ENCODE measurements at regions not wholly inside any gene's neighbourhood (a gene's known extent, or its start where the extent isn't known, plus 50 kb on each side); places are given as distances from the start of the nearest gene placed in this dataset.

DNA sequence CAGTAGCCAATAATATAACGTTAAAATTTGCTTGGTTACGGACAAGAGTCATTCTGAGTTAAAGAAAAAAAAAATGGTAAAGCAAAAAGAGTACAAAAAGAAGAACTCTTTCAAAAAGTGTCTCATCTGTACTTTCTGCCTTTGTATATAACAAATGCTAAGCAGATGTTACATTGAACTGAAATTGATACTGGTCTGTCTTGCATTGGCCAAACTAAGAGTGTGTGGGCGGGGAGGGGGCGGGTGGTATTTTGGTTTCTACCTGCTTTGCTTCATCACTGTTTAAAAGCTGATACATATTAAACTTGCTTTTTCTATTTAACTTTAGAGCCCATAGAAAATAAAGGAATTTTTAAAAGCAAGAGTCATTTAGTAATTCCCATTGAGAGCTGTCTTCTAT lies 215.0 kb upstream of the THBS1 start:
- TF ChIP-seq, protein P1, sequence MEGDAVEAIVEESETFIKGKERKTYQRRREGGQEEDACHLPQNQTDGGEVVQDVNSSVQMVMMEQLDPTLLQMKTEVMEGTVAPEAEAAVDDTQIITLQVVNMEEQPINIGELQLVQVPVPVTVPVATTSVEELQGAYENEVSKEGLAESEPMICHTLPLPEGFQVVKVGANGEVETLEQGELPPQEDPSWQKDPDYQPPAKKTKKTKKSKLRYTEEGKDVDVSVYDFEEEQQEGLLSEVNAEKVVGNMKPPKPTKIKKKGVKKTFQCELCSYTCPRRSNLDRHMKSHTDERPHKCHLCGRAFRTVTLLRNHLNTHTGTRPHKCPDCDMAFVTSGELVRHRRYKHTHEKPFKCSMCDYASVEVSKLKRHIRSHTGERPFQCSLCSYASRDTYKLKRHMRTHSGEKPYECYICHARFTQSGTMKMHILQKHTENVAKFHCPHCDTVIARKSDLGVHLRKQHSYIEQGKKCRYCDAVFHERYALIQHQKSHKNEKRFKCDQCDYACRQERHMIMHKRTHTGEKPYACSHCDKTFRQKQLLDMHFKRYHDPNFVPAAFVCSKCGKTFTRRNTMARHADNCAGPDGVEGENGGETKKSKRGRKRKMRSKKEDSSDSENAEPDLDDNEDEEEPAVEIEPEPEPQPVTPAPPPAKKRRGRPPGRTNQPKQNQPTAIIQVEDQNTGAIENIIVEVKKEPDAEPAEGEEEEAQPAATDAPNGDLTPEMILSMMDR (IDR thresholded peaks at IDR 0.05) = no peak
- no peak for TF ChIP-seq POLR2AphosphoS5 (IDR thresholded peaks at IDR 0.05; ENCODE audit: insufficient read depth in 1 of 2, low read depth in 1 of 2)
- TF ChIP-seq POLR2A (IDR thresholded peaks at IDR 0.05) = no peak
- no peak overlapping the region for H3K27ac ChIP-seq
- DNase-seq (ENCODE audit: extremely low spot score in 2 of 2) = no peak
- H3K27me3 ChIP-seq = no peaks in the 10 kb centered on the region
- H3K36me3 ChIP-seq = no peaks in the 10 kb centered on the region
- peaks cover 20% of the 10 kb centered on the region for H3K4me1 ChIP-seq
- intact Hi-C loops (cut with DNase I) = no loop called here
- H3K9me3 ChIP-seq = no peaks in the 10 kb centered on the region
- H3K4me3 ChIP-seq = no peak overlapping the region

DNA sequence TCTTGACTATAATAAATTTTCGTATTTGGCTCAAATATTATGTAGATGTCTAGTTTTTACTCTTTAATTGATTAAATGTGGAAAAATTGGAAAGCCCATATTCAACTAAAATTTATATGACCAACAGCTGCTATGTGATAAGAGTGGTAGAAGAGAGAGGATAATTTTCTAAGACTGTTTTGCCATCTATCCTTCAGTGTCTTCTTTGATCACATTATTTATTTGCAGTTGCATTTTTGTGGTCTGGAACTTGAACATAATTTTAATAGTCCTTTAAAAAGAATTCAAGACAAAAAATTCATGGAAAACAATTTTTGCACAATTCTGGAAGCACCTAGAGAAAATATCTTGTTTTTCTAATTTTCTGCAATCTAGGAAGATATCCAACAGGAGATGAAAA lies 213.3 kb upstream of the THBS1 start:
- Histone ChIP-seq H3K4me1 (peaks cover 20% of the 10 kb centered on the region), H3K27me3 (no peaks in the 10 kb centered on the region), H3K36me3 (no peaks in the 10 kb centered on the region), H3K27ac (no peak overlapping the region), H3K4me3 (no peak overlapping the region), H3K9me3 (peaks cover 8% of the 10 kb centered on the region)
- intact Hi-C loops (cut with DNase I) = no loop called here
- DNase-seq (ENCODE audit: extremely low spot score in 2 of 2) = no peak
- no peak for TF ChIP-seq POLR2AphosphoS5 (IDR thresholded peaks at IDR 0.05; ENCODE audit: insufficient read depth in 1 of 2, low read depth in 1 of 2)
- TF ChIP-seq POLR2A (IDR thresholded peaks at IDR 0.05) = no peak
- TF ChIP-seq, protein P1 (IDR thresholded peaks at IDR 0.05) = no peak

DNA sequence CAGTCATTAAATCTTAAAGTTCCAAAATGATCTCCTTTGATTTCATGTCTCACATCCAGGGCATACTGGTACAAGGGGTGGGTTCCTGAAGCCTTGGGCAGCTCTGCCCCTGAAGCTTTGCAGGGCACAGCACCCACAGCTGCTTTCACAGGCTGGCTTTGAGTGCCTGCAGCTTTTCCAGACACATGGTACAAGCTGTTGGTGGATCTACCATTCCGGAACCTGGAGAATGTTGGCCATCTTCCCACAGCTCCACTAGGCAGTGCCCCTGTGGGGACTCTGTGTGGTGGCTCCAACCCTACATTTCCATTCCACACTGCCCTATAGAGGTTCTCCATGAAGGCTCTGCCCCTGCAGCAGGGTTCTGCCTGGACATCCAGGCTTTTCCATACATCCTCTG lies 211.1 kb upstream of the THBS1 start:
- DNase-seq (ENCODE audit: extremely low spot score in 2 of 2) = no peak
- intact Hi-C loops (cut with DNase I) = no loop called here

DNA sequence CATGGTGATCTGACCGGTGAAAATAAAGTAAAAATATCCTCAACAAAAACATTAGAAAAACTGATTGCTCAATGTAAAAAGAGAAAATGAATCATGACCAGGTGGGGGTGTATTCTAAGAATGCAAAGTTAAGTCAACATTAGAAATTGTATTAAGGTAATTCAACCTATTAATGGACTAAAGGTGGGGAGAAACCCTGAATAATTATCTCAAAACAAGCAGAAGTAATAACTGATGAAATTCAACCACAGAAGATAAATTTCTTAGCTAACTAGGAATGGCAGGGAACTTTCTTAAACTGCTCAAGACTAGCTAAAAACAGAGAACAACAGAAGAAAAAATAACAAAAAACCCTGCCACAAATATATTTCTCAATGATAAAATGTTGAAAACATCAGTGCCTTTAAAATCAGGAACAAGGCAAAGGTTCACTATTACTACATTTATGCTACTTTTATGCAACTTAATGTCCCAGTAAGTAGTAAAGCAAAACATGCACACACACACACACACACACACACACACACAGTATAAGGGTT lies 204.4 kb upstream of the THBS1 start:
- no peak for DNase-seq (ENCODE audit: extremely low spot score in 2 of 2)
- intact Hi-C loops (cut with DNase I) = no loop called here
- Histone ChIP-seq H3K4me1 (no peaks in the 10 kb centered on the region), H3K36me3 (no peaks in the 10 kb centered on the region), H3K9me3 (peaks cover 3% of the 10 kb centered on the region), H3K27me3 (no peaks in the 10 kb centered on the region), H3K27ac (no peak overlapping the region), H3K4me3 (no peak overlapping the region)
- TF ChIP-seq, protein P1 (IDR thresholded peaks at IDR 0.05) = no peak
- TF ChIP-seq POLR2AphosphoS5 (IDR thresholded peaks at IDR 0.05; ENCODE audit: insufficient read depth in 1 of 2, low read depth in 1 of 2) = no peak
- TF ChIP-seq POLR2A (IDR thresholded peaks at IDR 0.05) = no peak

More for the DNA sequence above, 211.1 kb upstream of the THBS1 start:
- Histone ChIP-seq H3K27ac (no peak overlapping the region), H3K9me3 (peaks cover 8% of the 10 kb centered on the region), H3K27me3 (no peaks in the 10 kb centered on the region), H3K4me3 (no peak overlapping the region), H3K36me3 (no peaks in the 10 kb centered on the region), H3K4me1 (peaks cover 3% of the 10 kb centered on the region)
- TF ChIP-seq POLR2A (IDR thresholded peaks at IDR 0.05) (no peak), POLR2AphosphoS5 (IDR thresholded peaks at IDR 0.05; ENCODE audit: insufficient read depth in 1 of 2, low read depth in 1 of 2) (no peak)
- TF ChIP-seq, protein P1 (IDR thresholded peaks at IDR 0.05) = no peak

DNA sequence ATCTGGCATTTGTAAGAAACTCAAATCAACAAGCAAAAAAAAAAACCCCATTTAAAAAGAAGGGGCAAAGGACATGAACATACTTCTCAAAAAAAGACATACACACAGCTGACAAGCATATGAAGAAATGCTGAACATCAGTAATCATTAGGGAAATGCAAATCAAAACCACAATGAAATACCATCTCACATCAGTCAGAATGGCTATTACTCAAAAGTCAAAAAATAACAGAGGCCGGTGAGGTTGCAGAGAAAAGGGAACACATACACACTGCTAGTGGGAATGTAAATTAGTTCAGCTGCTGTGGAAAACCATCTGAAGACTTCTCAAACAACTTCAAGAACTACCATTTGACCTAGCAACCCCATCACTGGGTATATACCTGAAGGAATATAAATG lies 199.4 kb upstream of the THBS1 start:
- no peaks in the 10 kb centered on the region for H3K27me3 ChIP-seq
- H3K4me3 ChIP-seq = no peak overlapping the region
- no peak overlapping the region for H3K27ac ChIP-seq
- H3K36me3 ChIP-seq = no peaks in the 10 kb centered on the region
- TF ChIP-seq POLR2AphosphoS5 (IDR thresholded peaks at IDR 0.05; ENCODE audit: insufficient read depth in 1 of 2, low read depth in 1 of 2) = no peak
- TF ChIP-seq, protein P1 (IDR thresholded peaks at IDR 0.05) = no peak
- TF ChIP-seq POLR2A (IDR thresholded peaks at IDR 0.05) = no peak
- no peaks in the 10 kb centered on the region for H3K4me1 ChIP-seq
- no peak for DNase-seq (ENCODE audit: extremely low spot score in 2 of 2)
- no peaks in the 10 kb centered on the region for H3K9me3 ChIP-seq
- intact Hi-C loops (cut with DNase I) = no loop called here

Data from vagina (tissue), 2 donors.